Adrenal gland (tissue), 9 donors: ENCODE measurements at regions not wholly inside any gene's neighbourhood (a gene's known extent, or its start where the extent isn't known, plus 50 kb on each side); places are given as distances from the start of the nearest gene placed in this dataset.
"Not testable (repeated sequence)": the region's sequence is repeated elsewhere in the genome, so short reads cannot be mapped to it uniquely, and the experiment has no call there.

Experiments
- DNase-seq, 7 donors: peaks; one replicate each; pipeline ENCODE4 v3.0.0-alpha.2; 2019 to 2020
- H3K27ac ChIP-seq, 5 donors: fragments of 200-600 bp; sonication (generic) in 4 of 5; 1 replicate in 3 of 5; 2 replicates in 2 of 5; pipeline versions ENCODE4 v1.5.1 to v1.8.0; 2016 to 2020; ENCODE audit warnings: mild to moderate bottlenecking in 1 of 5
- H3K27me3 ChIP-seq: fragments of 200-600 bp; 2 replicates; pipeline ENCODE4 v1.8.0; 2021
- H3K36me3 ChIP-seq, 2 donors: fragments of 200-600 bp; replicated peaks in 1 of 2; 1 replicate in 1 of 2; 2 replicates in 1 of 2; pipeline versions ENCODE4 v1.5.1 to v1.8.0; 2018 to 2022
- H3K4me1 ChIP-seq, 2 donors: fragments of 200-600 bp; replicated peaks in 1 of 2; 1 replicate in 1 of 2; 2 replicates in 1 of 2; pipeline versions ENCODE4 v1.5.1 to v1.8.0; 2018 to 2021
- H3K4me3 ChIP-seq, 4 donors: fragments of 200-600 bp; sonication (generic) in 3 of 4; one replicate each; pipeline ENCODE4 v1.5.1; 2016 to 2018
- H3K9me3 ChIP-seq, 3 donors: fragments of 200-600 bp; sonication (generic) in 1 of 3; replicated peaks in 1 of 3; 1 replicate in 2 of 3; 2 replicates in 1 of 3; pipeline versions ENCODE4 v1.5.1 to v1.8.0; 2016 to 2021
- CTCF ChIP-seq, 6 experiments: fragments of 450-650 bp in 4 of 6; fragments of 200-600 bp in 2 of 6; sonication (generic) in 1 of 6; IDR thresholded peaks; 1 replicate in 5 of 6; 2 replicates in 1 of 6; pipeline versions ENCODE4 v1.5.1 to v1.8.0; 2016 to 2021; ENCODE audit warnings: antibody characterized with exemption in 6 of 6, mild to moderate bottlenecking in 2 of 6, moderate library complexity in 1 of 6
- POLR2A ChIP-seq, 2 donors: fragments of 450-650 bp; IDR thresholded peaks; one replicate each; pipeline ENCODE4 v1.6.1; 2017; ENCODE audit warnings: antibody characterized with exemption in 2 of 2, mild to moderate bottlenecking in 2 of 2, moderate library complexity in 1 of 2
- whole genome bisulfite sequencing, 4 donors: extraction: QIAGEN DNeasy Blood & Tissue Kit in 2 of 4; methylation state at CpG; one replicate each; pipeline versions ENCODE4 v1.1.5 to v1.1.7; 2013 to 2017; 5-methylcytosine and 5-hydroxymethylcytosine counted together
- intact Hi-C, 2 donors: fragments of 100-400 bp; cut with DNase I; formaldehyde crosslinking; loops; one replicate each; pipeline versions ENCODE4 v1.14.1 to v1.15.0; 2022 to 2023
- small RNA-seq, 2 donors: library from RNA; depleted of rRNA; stranded (forward); fragments of <200 nt; gene quantifications; one replicate each; pipeline ENCODE3, GENCODE V24; 2016
- donor health status: healthy with polysubstance abuse.
- donor health status: Bipolar disorder and iron deficiency.
- donor health status: DM: yes; HTN: yes; CAD: no.
- donor health status: DM: no; HTN: no; CAD: no.
- donor health status: DM: no; HTN: no; CAD: no.

GRCh38 chr5:107726896-107727295 lies 56.2 kb upstream of the EFNA5 start:
- WGBS, 4 donors: 78 to 88% (median 83%) methylated on average over 5 of the region's 5 CpGs
- H3K9me3 ChIP-seq: no peaks in the 10 kb centered on the region
- H3K27ac ChIP-seq: no peak overlapping the region
- no peaks in the 10 kb centered on the region for H3K27me3 ChIP-seq
- intact Hi-C loops: no loop called here
- H3K4me1 ChIP-seq: no peaks in the 10 kb centered on the region
- no peak for DNase-seq
- TF ChIP-seq CTCF (IDR thresholded peaks at IDR 0.05): no peak
- TF ChIP-seq POLR2A (IDR thresholded peaks at IDR 0.05): no peak
- no peaks in the 10 kb centered on the region for H3K36me3 ChIP-seq
- H3K4me3 ChIP-seq: no peak overlapping the region

GRCh38 chr5:107724642-107725041 lies 53.9 kb upstream of the EFNA5 start:
- Histone ChIP-seq H3K27me3 (no peaks in the 10 kb centered on the region), H3K4me3 (no peak overlapping the region), H3K27ac (no peak overlapping the region), H3K9me3 (no peaks in the 10 kb centered on the region), H3K36me3 (no peaks in the 10 kb centered on the region), H3K4me1 (no peaks in the 10 kb centered on the region)
- 80 to 84% (median 82%) methylated on average over 24 to 26 of the region's 26 CpGs for WGBS, 4 donors
- intact Hi-C loops: no loop called here
- no peak for TF ChIP-seq CTCF (IDR thresholded peaks at IDR 0.05)
- no peak for TF ChIP-seq POLR2A (IDR thresholded peaks at IDR 0.05)
- no peak for DNase-seq

- intact Hi-C loops, H3K27ac ChIP-seq, H3K9me3 ChIP-seq, H3K36me3 ChIP-seq, H3K4me1 ChIP-seq, DNase-seq, H3K27me3 ChIP-seq, H3K4me3 ChIP-seq: not testable (repeated sequence)
Observed at GRCh38 chr5:107721241-107721640, 50.5 kb upstream of the EFNA5 start.

Small RNAs in the stretch of these regions (small RNA-seq; reads per million reads assigned to genes)
- gene RN7SL782P: 0 reads per million in 2 donors
